Heart left ventricle (tissue), 13 donors: ENCODE measurements at regions not wholly inside any gene's neighbourhood (a gene's known extent, or its start where the extent isn't known, plus 50 kb on each side); places are given as distances from the start of the nearest gene placed in this dataset.

Experiments used
- CTCF ChIP-seq, 12 donors: fragments of 200-600 bp; sonication (generic) in 4 of 12; IDR thresholded peaks; one replicate each; pipeline versions ENCODE4 v1.5.0 to v1.8.0; 2018 to 2022; ENCODE audit warnings: antibody characterized with exemption in 12 of 12, mild to moderate bottlenecking in 5 of 12
- POLR2A ChIP-seq, 2 donors: fragments of 450-650 bp; IDR thresholded peaks; one replicate each; pipeline ENCODE4 v1.6.1; 2017; ENCODE audit warnings: antibody characterized with exemption in 2 of 2, mild to moderate bottlenecking in 2 of 2, moderate library complexity in 2 of 2
- donor health status: ischemic (EF 13 %, LVEDD 7.1; RV severe dilation, severe dysfunction).
- donor health status: DM: no; HTN: yes; CAD: no.
- donor health status: DM: no; HTN: no; CAD: no.
- donor health status: ischemic (EF 25% LVEDD 6.9; RV normal size, moderate dysfunction).
- donor health status: ischemic (EF 25% LVEDD 5.7; RV mildly dilated, moderate dysfunction).
- donor health status: ischemic (EF 35%, LVEDD 5.7; RV mildly dilated, moderate dysfunction).
- donor health status: nonischemic (EF 11% LVEDD 7.7; RV severe dilation, severe dysfunction).
- donor health status: DM: yes; HTN: yes; CAD: no.
- donor health status: PGD.
- donor health status: ischemic (EF 29% LVEDD 5.4; RV normal size, mild dysfunction).
- donor health status: nonischemic (EF 23%, LVEDD 6.1; RV moderate dilation, normal function).

DNA sequence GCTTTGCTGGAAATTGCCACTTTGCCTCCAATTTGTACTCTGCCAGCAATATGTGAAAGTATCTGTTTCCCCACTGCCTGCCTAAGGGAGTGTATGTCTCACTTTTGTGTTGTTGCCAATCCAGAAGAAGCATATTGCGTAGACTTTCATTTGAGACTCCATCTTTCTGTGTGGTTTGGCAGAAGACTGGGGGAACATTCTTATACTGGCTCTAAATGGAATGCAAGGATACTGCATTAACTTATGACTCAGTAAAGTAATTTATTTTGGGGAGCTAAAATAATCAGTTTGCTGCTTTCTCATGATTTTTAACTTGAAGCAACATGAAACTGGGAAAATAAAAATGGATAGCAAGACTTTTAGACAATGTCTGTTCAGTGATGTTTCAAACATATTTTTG, 107.7 kb upstream of the TMPRSS2 start:
- TF ChIP-seq CTCF (IDR thresholded peaks at IDR 0.05) (no peak), POLR2A (IDR thresholded peaks at IDR 0.05) (no peak)
